ENCODE measurements at regions not wholly inside any gene's neighbourhood (a gene's known extent, or its start where the extent isn't known, plus 50 kb on each side); places are given as distances from the start of the nearest gene placed in this dataset.
"Not testable (repeated sequence)": the region's sequence is repeated elsewhere in the genome, so short reads cannot be mapped to it uniquely, and the experiment has no call there.

DNA sequence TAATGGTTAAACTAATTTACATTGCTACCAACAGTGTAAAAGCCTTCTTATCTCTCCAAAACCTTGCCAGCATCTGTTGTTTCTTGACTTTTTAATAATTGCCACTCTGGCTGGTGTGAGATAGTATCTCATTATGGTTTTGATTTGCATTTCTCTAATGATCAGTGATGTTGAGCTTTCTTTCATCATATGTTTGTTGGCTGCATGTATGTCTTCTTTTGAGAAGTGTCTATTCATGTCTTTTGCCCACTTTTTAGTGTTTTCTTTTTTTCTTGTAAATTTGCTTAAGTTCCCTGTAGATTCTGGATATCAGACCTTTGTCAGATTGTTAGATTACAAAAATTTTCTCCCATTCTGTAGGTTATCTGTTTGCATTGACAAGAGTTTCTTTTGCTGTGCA lies 77.0 kb upstream of the MANSC4 start:
- not testable (repeated sequence) for H3K27me3 ChIP-seq (ENCODE audit: control insufficient read depth in 3 of 3, insufficient read depth in 3 of 3, low read depth in 1 of 3, low read length in 3 of 3); H2BK15ac ChIP-seq (ENCODE audit: low read length); H3K4me1 ChIP-seq (ENCODE audit: control insufficient read depth in 2 of 2, insufficient read depth in 1 of 2, low read depth in 1 of 2, low read length in 2 of 2); H3K79me1 ChIP-seq (ENCODE audit: low read depth, low read length); DNase-seq (ENCODE audit: low spot score); H2AK5ac ChIP-seq (ENCODE audit: low read depth, low read length); H3K4ac ChIP-seq (ENCODE audit: low read length); H2BK12ac ChIP-seq (ENCODE audit: low read length); H3K27ac ChIP-seq (replicated peaks; ENCODE audit: low read length); H4K91ac ChIP-seq (ENCODE audit: low read depth, low read length, poor library complexity); H2BK5ac ChIP-seq (ENCODE audit: low read length); H4K8ac ChIP-seq (ENCODE audit: low read depth, low read length); H3K36me3 ChIP-seq (replicated peaks in 1 of 2; ENCODE audit: control insufficient read depth in 2 of 2, insufficient read depth in 2 of 2, low read length in 2 of 2); H3K18ac ChIP-seq (ENCODE audit: low read length); H3K9ac ChIP-seq (ENCODE audit: low read depth, low read length, poor library complexity); H2BK120ac ChIP-seq (ENCODE audit: low read depth, low read length); H2AFZ ChIP-seq (ENCODE audit: low read length); H3K14ac ChIP-seq (ENCODE audit: low read length); H3K23ac ChIP-seq (ENCODE audit: low read depth, low read length, poor library complexity); H3K4me2 ChIP-seq (ENCODE audit: insufficient read depth, low read length, poor library complexity, severe bottlenecking); H3K9me3 ChIP-seq (replicated peaks in 1 of 2; ENCODE audit: control insufficient read depth in 2 of 2, insufficient read depth in 1 of 2, low read depth in 1 of 2, low read length in 2 of 2); H3K4me3 ChIP-seq (ENCODE audit: low read length in 2 of 2)

DNA sequence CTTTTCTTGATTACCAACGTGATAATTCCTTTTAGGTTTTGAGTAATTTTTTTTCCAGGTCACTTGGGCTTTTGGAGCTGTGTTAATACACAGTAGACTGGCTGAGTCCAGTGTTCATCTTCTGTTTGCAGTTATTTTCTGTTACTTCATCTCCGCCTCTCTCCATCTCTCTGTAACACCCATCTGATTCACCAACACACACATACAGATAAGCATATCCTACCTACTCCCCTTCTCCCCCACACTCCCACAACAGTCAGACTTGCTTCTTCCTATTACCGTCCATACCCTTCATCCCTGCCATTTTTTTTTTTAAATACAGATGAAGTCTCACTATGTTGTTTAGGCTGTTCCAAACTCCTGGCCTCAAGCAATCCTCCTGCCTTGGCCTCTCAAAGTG lies 72.7 kb upstream of the MANSC4 start:
- Histone ChIP-seq H2BK120ac (ENCODE audit: low read depth, low read length) (no peak overlapping the region), H2AK5ac (ENCODE audit: low read depth, low read length) (no peak overlapping the region), H2BK5ac (ENCODE audit: low read length) (no peak overlapping the region), H3K79me1 (ENCODE audit: low read depth, low read length) (no peaks in the 10 kb centered on the region), H3K27me3 (ENCODE audit: control insufficient read depth in 3 of 3, insufficient read depth in 3 of 3, low read depth in 1 of 3, low read length in 3 of 3) (no peaks in the 10 kb centered on the region), H3K27ac (replicated peaks; ENCODE audit: low read length) (no peak overlapping the region), H2AFZ (ENCODE audit: low read length) (no peak overlapping the region), H3K23ac (ENCODE audit: low read depth, low read length, poor library complexity) (no peak overlapping the region), H3K18ac (ENCODE audit: low read length) (no peak overlapping the region), H2BK12ac (ENCODE audit: low read length) (no peak overlapping the region), H4K8ac (ENCODE audit: low read depth, low read length) (no peak overlapping the region), H3K9ac (ENCODE audit: low read depth, low read length, poor library complexity) (no peak overlapping the region), H3K4me2 (ENCODE audit: insufficient read depth, low read length, poor library complexity, severe bottlenecking) (no peak overlapping the region), H4K91ac (ENCODE audit: low read depth, low read length, poor library complexity) (no peak overlapping the region), H3K14ac (ENCODE audit: low read length) (no peak overlapping the region), H3K36me3 (replicated peaks in 1 of 2; ENCODE audit: control insufficient read depth in 2 of 2, insufficient read depth in 2 of 2, low read length in 2 of 2) (no peaks in the 10 kb centered on the region), H3K4ac (ENCODE audit: low read length) (no peak overlapping the region), H3K4me1 (ENCODE audit: control insufficient read depth in 2 of 2, insufficient read depth in 1 of 2, low read depth in 1 of 2, low read length in 2 of 2) (no peaks in the 10 kb centered on the region), H3K9me3 (replicated peaks in 1 of 2; ENCODE audit: control insufficient read depth in 2 of 2, insufficient read depth in 1 of 2, low read depth in 1 of 2, low read length in 2 of 2) (peaks cover 0 to under 1% of the 10 kb centered on the region in 2 donors), H3K4me3 (ENCODE audit: low read length in 2 of 2) (no peak overlapping the region), H2BK15ac (ENCODE audit: low read length) (no peak overlapping the region)
- WGBS, 2 donors (ENCODE audit: extremely low coverage in 2 of 2, insufficient read length in 2 of 2, insufficient replicate concordance in 1 of 2): 100% methylated on average over 1 of the region's 3 CpGs; no CpG with 5 or more reads in 1 of the 2 donors
- DNase-seq (ENCODE audit: low spot score): no peak

Data from neuronal stem cell (in vitro differentiated cells).